ENCODE measurements at regions not wholly inside any gene's neighbourhood (a gene's known extent, or its start where the extent isn't known, plus 50 kb on each side); places are given as distances from the start of the nearest gene placed in this dataset.
A peak's percentile ranks its signal among the peaks of the same experiment; 100 is the strongest.
"Not testable (repeated sequence)": the region's sequence is repeated elsewhere in the genome, so short reads cannot be mapped to it uniquely, and the experiment has no call there.

DNA sequence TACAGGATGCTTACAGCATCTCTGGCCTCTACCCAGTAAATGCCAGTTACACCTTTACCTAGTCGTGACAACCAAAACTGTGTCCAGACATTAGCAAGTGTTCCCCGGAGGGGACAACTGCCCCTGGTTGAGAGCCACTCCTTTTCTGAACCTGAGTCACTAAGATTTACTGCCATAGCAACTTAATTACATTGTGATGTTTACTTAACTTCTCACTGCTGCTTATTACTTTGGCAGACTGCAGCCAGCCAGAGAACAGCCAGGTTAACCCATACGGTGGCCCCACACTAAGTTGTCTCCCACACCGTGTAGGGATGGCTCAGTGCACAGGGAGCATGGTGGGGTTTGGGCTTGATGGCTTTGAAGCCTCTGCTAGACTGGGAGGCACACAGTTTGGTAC lies 204.7 kb upstream of the SULF2 start:
- ATAC-seq = no peak
- no peak for DNase-seq
- intact Hi-C loops (cut with DNase I) = loop anchor here in 1 of 2 donors (10.0 kb wide), 1 partner anchor 55 kb away; no protein-coding TSS in a partner anchor

DNA sequence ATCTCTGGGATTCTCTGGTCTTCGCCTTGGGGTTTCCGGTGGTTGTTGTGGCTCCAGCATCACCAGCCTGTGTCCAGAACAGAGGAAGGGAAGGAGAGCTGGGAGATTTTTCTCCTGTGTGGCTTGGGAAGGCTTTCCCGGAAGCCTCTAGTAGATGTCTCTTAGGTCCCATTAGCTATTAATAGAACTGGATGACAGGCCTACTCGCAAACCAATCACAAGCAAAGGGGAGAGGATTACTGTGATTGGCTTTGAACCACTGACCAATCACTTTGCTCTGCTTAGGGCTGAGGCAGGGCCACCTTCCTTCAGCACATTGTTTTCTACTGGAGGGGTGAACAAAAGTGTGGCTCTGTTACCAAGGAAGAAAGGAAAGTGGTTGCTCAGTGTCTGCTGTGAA lies 203.4 kb upstream of the SULF2 start:
- DNase-seq (no peak), ATAC-seq (no peak)
- intact Hi-C loops (cut with DNase I) = no loop called here

DNA sequence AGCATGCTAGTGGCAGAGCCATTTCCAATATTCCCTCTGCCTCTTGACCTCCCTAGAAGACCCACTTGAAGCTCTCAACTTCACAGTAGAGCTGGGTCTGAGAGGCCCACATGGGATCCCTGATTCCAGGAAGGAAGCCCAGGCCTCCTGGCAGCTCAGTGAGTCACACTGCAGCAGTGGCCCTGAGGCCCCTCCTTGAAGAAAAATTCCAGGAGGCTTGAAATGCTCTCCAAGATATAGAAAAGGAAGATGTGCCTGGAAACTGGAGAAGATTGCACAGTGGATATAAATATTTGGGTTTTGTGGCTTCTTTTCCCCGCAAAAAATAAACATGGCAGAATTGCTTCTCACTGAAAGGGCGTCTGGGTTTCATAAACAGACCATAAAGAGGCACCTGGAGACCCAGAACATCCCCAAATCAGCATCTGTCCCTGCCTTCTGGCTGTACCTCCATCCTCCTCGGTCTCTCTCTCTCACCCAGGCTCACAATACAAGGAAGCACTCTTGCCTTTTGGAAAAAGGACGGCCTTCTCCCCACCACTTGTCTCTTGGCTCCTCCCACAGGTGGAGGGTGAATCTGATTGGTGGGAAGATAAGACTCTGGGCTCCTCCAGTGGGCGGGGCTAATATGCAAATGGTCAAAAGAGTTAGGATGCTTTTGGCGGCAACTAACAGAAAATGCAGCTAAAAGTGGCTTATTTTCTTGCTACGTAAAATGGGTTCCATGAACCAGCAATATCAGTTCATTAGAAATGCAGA lies 200.0 kb upstream of the SULF2 start:
- DNase-seq (no peak), ATAC-seq (no peak)
- intact Hi-C loops (cut with DNase I) = no loop called here

DNA sequence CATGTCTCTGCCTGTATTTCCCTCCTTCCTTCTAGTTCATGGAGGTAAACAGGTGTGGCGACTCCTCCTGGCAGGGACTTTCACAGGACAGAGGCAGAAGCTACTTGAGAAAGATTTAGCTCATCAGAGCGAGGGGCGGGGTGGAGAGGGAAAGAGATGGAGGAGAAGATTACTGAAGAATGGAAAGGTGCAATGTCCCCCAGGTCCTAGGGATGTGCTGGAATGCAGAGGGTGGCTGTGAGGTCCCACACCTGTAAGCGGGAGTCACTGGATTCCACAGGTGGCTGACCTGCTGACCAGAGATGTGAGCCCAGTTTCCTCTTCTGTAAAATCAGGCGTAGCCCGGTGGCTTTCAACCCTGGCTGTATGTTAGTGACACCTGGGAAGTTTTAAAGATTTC lies 199.2 kb upstream of the SULF2 start:
- DNase-seq (no peak), ATAC-seq (no peak)
- intact Hi-C loops (cut with DNase I) = no loop called here

DNA sequence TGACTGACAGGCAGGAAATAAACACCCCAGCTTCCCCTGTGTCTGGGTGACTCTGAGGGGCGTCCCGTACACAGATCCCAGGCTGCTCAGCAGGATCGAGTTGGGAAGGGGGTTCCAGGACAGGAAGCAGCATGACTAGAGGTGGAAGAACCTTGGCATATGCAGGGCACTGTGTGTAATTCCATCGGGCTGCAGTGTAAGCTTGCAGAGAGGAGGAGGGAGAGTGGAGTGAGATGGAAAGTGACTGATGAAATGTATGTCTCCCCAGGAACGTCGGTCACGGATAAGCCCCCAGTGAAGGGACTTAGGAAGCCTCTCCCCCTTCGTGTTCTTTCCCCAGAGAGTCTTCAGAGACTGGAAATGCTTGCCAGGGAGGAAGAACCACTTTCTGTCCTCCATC lies 198.4 kb upstream of the SULF2 start:
- ATAC-seq; intact Hi-C loops (cut with DNase I); DNase-seq: not testable (repeated sequence)

DNA sequence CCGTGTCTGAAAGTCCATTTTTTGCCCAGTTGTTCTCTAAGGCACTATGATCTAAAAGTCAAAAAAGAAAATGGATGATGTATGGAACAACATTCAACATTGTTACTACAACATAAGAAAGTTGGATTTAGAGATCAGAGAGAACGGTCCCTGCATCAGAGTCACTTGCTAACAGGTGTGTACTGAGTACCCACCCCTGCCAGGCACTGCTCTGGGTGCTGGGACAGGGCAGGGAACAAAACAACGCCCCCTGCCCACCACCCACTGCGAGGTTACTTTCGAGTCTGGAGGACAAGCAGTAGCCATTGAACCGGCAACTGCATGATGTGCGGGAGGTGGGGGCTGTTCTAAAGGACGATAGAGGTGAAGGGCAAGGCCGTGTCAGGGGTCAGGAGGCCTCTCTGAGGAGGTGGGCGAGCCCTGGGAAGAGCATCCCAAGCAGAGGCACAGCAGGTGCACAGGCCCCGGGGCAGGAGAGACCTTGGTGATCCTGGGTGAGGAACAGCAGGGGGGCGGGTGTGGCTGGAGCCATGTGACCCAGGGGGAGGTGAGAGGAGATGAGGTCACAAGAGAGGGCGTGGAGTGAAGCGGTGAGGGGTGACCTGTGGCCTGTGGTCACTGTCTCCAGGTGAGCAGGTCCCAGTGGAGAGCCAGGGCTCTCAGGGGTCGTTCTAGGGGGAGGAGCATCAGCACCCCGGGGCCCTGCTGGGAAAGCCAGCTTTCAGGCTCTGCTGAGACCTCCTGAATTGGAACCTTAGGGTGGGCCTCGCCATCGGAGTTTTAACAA lies 197.5 kb upstream of the SULF2 start:
- ATAC-seq = no peak
- no peak for DNase-seq
- intact Hi-C loops (cut with DNase I) = no loop called here

DNA sequence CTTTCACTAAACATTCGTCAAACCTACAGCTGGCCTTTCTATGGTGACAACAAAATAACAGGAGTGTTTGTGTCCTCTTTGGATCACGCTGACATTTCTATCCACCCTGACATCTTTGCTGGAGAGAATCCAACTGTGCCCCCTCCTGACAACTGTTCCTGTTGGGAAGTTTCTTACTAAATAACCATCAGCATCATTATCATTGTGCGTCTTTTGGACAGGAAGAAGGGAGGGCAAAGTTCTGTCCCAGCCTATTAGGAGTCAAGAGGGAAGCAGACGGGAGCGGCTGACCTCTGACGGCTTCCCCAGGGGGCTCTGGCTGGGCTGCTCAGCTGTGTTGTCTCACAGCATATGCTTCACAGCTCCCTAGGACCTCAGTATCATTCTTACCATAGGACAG lies 195.9 kb upstream of the SULF2 start:
- intact Hi-C loops (cut with DNase I) = no loop called here
- DNase-seq (no peak), ATAC-seq (no peak)

DNA sequence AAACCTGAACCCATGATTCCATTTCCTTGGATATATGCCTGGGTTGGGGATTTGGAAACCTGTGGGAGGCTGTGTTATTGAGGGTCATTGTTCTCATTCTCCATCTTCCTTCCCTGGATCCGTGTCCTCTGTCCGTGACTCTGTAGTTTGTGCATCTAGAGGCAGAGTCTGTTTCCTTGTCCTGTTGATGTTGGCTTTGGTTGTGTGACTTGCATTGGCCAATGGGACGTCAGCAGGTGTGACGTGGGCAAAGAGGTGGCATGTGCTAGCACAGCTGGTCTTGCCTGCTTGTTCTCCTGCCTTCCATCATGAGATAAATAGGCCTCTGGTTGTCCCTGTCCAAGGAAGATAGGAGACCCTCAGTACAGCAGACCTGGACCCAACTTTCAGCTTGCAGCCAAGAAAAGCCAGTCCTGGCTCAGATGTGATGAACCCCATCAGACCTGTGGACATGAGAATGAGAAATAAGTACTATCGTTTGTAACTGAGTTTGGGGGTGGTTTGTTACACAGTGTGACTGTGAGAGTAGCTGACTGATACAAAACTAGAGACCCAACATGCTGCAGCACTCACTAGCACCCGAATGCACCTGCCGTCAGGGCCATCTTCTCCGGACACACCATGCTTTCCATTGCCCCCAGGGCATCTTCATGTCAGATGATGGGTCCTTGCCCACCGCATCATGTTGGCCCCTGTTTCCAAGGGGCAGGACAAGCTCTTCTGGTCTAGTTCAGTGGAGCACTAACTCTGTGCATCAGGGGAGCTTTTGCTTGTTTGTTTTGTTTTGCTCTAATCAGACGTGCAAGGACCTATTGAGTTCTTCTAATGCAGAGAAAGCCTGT lies 195.3 kb upstream of the SULF2 start:
- DNase-seq (no peak), ATAC-seq (no peak)
- intact Hi-C loops (cut with DNase I) = no loop called here

DNA sequence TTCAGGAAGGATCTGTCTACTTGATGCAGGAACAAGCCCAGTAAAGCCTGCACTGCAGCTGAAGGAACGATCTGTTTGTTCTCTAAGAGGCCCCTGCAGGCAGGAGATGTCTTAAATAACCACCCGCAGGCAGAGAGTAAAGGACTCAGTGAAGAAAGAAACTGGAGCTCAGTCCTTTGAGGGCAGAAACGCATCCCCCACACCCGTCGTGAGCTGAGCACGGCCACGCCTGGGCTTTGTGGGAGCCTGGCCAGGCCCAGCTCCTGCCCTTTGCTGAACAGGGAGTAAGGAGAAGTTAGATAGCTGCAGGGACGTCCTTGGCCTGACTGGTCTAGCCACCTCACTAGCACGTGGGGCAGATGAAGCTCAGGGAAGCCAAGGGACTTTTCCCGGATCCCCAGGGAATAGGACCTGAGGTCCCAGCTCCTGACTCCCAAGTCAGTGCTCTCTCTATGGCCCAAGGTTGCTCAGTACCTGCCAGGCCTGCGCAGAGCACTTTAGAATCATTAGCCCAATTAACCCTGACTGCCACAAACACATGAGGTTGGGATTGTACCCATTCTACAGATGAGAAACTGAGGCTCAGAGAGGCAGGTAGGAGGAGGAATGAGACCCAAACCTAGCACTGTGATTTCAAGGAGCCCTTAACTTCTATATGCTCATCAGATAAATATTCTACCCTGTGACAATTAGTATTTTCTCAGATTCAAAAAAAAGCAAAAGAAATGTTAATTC lies 194.2 kb upstream of the SULF2 start:
- peak in 1 of 2 donors; percentile 74 for ATAC-seq
- DNase-seq; intact Hi-C loops (cut with DNase I): not testable (repeated sequence)

DNA sequence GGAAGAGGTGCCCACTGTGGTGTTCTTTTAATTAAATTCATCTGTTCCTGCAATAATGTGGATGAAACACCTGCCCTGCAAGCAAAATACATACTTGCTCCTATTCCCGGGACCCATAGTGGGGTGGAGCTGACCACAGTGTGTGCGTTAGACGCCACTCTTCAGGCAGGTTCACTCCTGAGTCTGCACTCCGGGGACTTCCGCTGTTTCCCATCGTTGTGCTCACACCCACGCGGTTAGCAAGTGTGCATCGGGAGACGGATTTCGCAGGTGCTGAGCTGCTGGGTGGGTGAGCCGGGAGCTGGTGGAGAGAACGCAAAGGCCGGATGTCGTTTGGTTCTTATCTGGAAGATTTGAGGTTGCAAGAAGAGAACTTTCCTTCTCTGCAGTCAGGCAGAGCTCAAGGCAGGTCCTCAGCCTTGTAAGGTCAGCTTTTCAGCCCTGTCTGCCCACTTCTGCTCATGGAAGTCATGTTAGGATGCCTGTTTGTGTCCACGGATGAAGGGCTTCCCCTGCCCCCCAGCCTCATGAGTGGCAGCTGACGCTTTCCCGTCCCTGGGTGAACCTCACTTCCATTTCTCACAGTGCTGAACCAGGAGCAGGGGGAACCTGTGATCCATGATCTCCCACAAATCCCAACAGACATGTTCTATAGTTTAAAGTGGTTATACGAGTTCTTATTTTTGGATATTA lies 193.3 kb upstream of the SULF2 start:
- intact Hi-C loops (cut with DNase I); DNase-seq; ATAC-seq: not testable (repeated sequence)

DNA sequence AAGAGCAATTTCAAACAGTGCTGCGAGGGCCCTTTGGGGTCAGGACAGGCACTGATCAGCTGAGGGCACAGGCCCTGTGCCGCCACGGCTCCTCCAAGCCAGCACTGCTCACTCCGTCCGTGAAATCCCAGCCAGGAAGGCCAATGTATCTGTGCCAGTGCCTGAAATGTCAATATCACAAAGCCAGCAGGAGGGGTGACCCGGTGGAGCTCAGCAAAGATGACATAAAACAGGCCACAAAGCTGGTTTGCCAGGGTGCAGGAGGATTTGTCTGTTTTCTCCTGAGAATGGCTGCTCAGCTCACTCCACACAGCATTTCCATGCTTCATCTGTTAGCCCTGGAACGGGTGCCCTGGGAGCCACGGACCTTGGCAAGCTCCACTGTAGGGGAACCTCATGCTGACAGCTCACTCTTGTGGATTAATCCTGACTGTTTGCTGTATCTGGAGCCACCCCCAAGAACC lies 192.5 kb upstream of the SULF2 start:
- DNase-seq; intact Hi-C loops (cut with DNase I): not testable (repeated sequence)
- ATAC-seq = peak; percentile 21 to 41

DNA sequence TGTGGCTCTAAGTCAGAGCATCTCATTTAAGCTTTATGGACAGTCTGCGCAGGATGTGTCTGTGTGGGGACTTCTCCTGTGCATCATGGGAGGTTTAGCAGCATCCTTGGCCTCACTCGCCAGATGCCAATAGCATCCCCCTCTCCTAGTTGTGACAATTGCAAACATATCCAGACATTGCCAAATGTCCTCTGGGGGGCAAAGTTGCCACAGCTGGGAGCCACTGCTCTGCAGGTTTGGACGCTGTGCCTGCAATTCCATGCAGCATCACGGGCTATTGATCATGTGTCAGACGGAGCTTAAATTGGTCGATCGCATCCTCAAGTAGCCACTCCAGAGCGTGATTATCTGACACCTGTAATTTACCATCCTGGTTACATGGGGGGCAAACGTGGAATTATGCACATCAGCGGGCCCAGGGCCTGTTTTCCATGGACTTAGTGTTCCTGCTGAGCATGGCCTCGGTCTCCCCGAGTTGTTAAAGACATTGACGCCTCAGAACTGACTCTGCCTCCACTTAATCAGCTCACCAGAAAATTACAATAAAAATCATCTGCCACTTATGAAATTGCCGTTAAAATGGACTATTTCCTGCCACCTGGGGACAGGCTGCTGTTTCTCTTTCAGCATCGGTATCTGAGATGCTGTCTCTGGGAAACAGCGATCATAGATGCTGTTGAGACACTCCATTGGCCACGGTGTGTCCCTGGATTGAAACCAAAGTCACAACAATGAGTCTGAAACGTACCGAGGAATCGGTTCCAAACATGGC lies 191.9 kb upstream of the SULF2 start:
- ATAC-seq; intact Hi-C loops (cut with DNase I); DNase-seq: not testable (repeated sequence)

DNA sequence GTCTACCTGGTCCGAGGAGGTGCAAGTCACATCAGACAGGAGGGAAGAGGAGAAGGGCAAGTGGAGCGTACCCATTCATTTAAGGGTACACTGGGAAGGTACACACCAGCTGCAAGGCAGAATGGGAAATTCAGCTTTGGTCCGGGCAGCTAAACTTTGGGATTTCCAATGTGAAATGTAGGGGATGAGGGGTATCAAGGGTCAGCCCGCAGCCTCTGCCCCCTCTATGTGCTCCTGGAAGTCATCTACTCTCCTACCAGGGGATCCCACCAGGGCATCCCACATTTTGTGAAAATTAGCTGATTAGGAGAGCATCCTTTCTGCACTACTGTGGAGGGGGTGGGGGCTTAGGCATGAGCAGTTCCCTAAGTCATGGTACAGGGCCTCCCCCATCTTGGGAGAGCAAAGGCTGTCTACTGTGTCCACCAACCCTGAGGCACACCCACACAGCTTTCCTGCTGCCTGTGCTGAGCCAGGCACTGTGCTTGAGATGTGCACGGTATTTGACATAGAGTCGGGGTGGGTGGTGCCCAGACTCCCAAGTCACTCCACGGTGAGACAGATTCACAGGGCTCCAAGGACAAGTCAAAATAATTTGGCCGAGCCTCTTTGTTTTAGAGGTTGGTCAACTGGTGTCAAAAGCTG lies 189.1 kb upstream of the SULF2 start:
- no peak for ATAC-seq
- DNase-seq = no peak
- intact Hi-C loops (cut with DNase I) = no loop called here

DNA sequence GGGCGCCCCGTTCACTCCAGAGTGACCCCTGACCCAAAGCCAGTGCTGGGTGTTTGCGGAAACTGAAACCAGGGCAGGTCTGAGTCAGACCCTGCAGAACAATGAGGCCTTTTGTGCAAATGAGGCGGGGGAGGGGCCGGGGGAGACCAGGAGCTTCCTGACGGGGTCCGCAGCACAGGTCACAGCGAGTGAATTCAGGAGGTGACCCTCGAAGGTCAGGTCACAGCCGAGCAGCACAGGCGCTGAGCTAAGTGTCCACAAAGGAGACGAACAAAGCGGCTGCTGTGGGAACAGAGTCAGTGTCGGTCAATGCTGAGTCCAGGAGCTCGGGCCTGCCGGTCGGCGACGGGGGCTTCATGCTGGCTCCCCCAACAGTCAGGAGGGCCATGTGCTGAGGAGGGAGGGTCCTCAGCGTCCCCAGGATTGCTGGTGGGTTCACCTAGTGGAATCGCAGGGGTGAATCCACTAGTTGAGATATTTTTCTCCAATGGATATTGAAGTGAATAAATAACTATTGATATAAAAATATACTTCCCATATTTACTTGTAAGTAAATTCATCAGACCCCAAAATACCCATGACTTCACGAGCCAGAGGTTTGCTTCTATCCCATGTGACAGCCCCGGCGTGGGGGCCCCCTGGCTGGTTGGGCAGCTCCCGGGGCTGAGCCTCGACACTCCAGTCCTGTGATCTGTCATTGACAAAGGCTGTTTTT lies 188.4 kb upstream of the SULF2 start:
- intact Hi-C loops (cut with DNase I) = no loop called here
- peak; percentile 51 to 55 for ATAC-seq
- peak; percentile 52 for DNase-seq

DNA sequence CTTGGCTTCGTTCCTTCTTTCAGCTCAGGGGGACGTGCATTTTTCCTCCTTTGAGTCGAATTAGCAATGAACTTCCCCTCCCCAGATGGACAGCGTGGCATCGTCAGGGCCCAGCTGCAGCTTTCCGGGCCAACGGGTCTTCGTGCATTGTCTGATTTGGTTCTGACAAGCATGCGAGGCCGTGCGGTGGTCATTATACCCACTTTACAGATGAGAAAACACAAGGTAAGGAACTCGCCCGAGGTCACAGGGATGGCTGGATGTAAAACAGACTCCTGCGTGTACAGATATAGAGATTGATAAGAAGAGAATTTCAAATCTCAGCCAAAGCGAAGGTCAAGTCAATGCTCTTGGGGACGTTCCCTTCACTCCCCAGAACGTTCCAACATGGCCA lies 187.6 kb upstream of the SULF2 start:
- intact Hi-C loops (cut with DNase I) = no loop called here
- no peak for DNase-seq
- no peak for ATAC-seq

DNA sequence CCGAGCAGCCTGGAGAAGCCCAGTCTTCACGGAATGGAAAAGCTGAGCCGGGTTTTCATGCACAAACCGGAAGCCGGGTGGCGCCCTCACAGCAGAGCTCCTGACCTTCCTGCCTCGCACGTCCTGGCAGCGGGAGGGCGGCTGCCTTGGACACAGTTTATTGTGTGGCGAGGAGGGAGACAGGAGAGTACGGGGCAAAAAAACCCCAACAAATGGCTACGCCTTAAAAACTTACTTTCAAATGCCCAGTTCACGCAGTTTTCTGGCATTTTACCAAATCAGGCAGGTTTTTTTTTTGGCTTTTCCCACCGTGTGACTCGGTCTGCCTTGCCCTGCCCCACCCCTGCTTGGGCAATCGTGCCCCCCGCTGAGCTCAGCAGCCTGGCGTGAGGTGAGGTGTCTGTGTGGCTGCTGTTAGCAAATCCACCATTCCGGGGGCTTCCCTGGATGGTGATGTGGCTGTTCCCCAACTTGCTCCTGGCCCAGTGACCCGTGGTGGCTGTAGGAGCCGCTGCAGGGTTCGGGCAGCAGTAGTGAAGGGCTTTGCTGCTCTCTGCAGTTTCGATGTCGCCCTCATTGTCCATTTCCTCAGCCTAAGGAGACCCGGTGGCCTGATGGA lies 187.1 kb upstream of the SULF2 start:
- ATAC-seq = peak; percentile 67 to 77
- DNase-seq = peak; percentile 70
- intact Hi-C loops (cut with DNase I) = not testable (repeated sequence)

All from left cardiac atrium (tissue), 4 donors.